HG03521 (cell line): ENCODE measurements at regions not wholly inside any gene's neighbourhood (a gene's known extent, or its start where the extent isn't known, plus 50 kb on each side); places are given as distances from the start of the nearest gene placed in this dataset.
"Not testable (repeated sequence)": the region's sequence is repeated elsewhere in the genome, so short reads cannot be mapped to it uniquely, and the experiment has no call there.

ENCODE experiments used
- ATAC-seq: cut with Tn5 transposase; IDR thresholded peaks from one replicate; pipeline ENCODE4 v1.9.1; 2021; ENCODE audit warnings: mild to moderate bottlenecking, moderate library complexity; ENCODE audit not compliant: unreplicated experiment

DNA sequence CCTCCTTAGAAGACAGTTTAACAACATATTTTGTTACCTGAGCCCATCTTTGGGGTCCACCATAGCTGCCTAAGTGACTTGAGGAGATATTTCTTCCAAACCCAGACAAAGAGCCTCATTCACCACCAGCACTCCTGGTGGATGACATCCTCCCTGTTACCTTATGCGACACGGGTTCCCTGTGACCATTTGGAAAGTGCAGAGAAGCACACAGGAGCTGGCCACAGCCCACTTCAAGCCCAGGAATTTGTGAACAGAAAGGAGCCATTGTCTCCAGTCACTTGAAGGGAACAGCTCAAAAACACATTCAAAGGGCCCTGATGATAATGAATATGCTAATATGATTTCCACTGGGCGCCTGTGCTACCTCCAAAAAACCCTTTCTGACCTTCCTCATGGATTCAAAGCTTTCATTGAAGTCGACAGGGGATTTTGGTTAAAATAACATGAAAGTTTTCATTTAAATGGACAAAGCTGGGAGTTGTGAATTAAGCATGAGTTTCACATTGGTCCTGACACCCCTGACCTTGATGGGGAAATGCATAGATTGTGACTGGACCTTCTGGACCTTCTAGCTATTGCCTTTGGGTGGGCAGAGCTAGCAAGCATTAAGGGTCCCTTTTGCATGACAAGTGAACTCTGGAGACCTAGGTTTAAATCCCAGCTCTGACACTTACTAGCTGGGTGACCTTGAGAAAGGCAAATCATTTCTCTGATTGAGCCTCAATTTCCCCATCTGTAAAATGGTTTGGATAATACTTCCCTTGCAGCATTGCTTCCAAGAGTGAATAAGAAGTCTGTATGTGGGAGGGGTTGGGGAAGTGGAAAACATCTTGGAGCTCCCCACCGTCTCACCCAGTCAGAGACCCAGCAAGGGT is 83.3 kb upstream of the SIRPA start:
- no peak for ATAC-seq

DNA sequence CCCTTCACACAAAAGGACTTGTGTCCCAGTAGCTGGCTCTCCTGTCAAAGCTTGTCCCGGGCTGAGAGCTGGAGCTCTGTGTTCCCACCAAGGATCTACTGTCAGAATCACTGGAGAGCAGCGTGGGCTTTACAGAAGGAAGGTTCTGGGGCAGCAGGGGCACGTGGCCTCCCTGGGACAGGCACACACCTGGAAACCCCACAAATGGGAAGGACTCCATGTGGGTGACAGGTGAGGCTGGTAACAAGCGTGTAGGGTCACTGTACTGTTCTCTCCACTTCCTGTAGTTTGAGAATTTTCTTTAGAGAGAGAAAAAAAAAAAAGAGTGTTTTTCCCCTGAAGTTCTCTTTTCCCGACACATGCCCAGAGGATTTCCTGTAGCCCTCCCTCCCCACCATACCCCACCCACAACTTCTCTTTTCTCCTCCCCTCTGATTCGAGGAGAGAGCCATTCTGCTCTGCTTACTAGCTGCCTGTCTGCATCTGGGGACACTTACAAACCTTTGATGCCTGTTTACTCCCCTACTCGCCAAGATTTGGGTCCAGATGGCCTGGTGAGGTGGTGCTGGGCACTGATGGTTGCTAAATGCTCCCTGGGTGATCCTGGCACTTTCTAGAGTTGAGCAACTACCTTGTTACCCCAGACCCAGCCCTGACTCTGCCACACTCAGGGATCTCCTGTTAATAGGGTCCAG is 84.1 kb upstream of the SIRPA start:
- ATAC-seq: no peak

DNA sequence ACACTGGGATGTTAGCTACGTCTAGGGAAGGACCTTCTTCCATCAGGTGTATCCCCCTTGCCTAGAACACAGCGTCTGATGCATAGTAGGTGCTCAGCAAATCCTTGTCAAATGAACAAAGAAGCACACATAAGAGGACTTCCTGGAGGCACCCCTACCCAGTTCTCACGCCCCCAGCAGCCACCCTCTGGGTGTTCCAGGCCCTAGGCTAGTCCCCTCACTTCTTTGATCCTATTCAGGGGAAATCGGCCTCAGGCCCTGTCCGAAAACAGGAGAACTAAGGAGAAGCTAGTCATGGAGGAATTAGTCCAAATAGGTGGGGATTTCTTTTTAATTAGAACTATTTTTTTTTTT is 84.7 kb upstream of the SIRPA start:
- ATAC-seq: no peak

DNA sequence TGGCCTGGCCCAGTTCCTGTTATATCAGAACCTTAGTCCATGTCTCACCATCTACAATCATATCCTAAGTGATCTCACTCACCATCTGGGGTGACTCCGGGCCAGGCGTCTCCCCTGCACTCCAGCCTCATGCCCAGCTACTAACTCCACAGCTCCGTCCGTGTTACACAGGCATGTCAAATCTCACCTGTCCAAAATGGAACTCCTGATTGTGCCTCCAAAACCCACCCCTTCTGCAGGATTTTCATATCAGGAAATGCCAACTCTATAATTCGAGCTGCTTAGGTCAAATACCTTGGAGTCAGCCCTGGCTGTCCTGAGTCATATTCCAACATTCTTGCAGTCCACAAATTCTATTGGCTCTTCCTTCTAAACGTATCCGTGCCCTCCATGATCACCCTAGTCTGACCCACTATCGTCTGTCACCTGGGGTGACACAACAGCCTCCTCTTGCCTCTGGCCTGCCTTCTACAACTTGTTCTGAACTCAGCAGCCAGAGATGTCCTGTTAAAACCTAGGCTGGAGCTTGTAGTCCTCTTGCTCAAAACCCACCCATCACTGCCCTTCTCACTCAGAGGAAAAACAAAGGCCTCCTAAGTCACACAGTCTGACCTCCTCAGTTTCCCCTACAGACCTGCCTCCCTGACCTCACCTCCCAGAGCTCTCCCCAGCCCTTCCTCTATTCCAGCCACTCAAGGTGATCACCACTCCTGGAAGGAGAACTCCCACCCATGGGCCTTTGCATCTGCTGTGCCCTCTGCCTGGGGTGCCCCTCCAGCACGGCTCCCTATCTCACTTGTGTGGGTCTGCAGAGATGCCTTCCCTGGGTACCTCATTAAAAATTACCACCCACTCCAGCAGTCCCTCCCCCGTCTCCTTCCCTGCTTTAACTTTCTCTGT is 85.3 kb upstream of the SIRPA start:
- ATAC-seq: no peak

DNA sequence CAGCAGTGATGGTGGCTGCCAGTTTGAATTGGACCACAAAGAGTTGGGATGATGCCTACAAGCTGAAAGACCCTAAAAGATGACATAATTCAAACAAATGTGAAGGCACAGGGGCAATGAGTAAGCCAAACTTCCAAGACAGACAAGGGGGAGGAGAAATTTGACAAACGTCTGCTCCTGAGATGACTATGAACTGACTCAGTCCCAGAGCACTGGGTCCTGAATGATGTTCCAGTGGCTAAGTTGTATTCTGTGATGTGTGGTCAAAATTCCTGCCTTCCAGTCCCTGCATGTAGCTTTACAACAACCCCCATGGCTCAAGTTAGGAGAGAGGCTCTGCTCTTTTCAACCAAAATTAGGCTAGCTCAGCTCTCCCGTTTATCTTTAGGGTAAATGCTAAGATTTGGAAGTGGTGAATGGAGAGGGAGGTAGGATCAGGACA is 86.1 kb upstream of the SIRPA start:
- no peak for ATAC-seq

DNA sequence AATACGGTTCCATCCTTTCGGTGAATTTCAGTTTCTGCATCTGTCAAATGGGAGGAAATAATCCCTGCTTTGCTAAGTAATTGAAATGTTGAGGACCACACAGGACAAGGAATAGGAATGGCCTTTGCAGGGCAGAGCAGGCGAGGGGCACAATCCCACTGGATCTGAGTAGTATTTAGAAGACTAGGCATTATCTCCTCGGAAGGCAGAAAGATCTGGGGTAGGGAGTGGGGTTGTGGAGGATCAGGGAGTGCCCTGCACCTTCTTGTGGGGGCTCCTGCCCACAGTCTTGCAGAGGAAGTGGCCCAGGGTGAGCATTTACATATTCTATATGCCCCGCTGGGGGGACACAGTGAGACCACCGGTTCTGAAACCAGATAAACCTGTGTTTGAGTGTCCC is 87.1 kb upstream of the SIRPA start:
- no peak for ATAC-seq

GRCh38 chr20:1807394-1807793 is 87.8 kb upstream of the SIRPA start:
- no peak for ATAC-seq

GRCh38 chr20:1806456-1806855 is 88.8 kb upstream of the SIRPA start:
- no peak for ATAC-seq

GRCh38 chr20:1805816-1806215 is 89.4 kb upstream of the SIRPA start:
- ATAC-seq: no peak

DNA sequence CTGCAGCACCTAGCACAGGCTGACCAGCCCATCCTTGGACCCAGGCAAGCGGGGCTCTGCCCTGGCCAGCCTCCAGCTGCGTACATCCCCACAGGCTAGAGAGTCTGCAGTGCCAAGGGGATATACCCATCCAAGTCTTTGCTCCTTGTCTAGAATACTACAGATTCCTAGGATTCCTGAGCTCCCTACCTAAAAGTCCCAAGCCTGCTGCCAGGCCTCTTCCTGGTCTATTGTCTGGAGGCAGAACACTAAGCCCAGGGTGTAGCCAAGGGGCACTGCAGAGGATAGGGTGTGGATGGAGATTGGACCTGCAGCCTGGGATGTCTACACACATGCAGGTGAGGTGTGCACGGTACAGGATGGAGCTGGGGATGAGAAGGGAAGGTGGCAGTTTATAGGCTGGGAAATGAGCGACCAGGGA is 90.0 kb upstream of the SIRPA start:
- no peak for ATAC-seq

DNA sequence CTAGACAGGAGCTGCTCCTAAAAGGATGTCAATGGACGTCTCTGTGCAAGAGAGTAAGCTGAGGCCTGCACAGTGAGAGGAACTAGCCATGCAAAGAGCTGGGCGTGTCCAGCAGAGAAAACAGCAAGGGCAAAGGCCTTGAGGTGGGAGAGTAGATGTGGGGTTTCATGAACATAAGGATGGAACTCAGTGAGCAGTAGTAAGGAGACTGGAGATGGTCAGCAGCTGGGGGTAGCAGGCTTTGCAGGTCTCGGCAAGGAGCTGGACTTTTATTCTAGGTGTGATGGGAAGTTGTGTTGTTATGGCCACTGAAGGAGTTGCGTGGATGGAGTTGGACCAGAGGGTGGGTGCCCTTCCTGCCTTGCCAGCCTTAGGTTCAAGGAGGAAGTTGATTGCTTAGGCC is 90.7 kb upstream of the SIRPA start:
- ATAC-seq: no peak

DNA sequence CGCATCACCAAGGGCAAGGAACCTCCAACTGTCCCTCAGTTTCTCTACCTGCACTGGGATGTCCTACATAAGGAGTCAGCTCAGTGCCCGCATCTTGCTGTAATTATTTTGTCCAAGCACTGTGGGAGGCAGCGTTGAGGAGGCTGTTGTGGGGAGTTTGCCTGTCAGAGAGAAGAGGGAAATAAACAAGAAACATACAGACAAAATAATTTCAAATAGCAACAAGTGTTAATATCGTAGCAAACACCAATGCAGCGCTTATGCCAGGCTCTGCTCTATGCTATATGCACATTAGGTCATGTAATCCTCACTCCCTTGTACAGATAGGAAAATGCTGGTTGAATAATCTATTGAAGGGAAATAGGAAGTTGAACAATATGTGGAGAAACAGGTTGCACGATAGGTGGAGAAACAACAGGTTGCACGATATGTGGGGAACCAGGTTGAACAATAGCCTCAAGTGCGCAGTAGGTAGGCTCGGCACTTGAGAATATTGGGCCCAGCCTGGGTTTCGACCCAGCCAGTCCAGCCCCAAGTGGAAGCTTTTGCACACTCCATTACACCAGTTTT is 91.2 kb upstream of the SIRPA start:
- no peak for ATAC-seq

DNA sequence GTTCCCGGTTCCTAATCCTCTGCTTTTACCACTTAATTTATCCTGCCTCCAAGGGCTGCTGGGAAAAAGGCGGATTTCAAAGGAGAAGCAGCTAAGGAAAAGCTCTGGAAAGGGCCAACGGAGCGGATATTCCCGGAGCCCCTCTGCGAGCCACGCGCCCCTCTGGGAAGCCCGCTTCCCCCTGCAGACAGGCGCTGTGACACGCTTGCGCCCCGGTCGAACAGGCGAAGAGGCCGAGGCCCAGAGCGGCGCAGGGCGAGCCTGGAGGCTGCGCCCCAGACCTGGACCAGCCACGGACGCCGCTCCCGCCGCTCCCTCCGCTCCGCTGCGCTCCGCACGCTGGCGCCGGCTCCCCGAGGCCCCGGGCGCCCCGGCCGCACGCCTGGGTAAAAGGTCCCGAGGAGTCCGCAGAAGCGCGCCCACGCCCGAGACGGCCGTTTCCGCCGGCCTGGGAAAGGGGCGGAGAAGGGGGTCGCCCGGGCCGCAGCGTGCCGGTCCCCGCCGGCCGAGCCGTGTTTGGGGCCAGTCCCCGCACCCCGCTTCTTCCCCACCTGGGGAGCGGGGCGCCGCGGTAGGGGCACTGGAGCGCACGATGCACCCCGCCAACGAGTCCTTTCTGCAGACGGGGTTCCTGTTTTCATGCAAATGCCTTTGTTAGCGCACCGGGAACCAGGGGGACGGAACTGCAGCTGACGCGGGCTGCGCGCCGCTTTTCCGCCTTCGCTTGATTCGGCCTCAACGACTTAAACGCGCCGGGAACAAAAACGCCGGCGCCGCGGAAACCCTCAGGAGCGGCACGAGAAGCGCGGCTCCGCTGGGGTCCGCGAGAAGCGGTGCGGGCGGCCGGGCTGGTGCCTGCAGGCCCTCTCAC is 91.9 kb upstream of the SIRPA start:
- no peak for ATAC-seq

GRCh38 chr20:1802385-1803060 is 92.7 kb upstream of the SIRPA start:
- ATAC-seq: no peak

DNA sequence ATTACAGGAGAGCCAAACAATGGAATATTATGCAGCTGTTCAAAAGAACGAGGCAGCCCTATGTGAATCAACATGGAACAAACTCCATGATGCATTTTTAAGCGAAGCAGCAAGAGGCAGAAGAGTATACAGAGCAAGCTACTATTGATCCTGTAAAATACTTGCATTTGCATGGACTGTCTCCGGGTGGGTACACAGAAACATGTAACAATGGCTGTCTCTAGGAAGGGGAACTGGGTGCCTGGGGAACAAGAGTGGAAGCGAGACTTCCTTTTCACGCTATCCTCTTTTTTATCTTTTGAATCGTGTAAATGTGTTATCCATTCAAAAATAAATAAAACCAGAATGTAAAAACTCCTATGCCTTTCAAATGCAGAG is 93.3 kb upstream of the SIRPA start:
- ATAC-seq: no peak

DNA sequence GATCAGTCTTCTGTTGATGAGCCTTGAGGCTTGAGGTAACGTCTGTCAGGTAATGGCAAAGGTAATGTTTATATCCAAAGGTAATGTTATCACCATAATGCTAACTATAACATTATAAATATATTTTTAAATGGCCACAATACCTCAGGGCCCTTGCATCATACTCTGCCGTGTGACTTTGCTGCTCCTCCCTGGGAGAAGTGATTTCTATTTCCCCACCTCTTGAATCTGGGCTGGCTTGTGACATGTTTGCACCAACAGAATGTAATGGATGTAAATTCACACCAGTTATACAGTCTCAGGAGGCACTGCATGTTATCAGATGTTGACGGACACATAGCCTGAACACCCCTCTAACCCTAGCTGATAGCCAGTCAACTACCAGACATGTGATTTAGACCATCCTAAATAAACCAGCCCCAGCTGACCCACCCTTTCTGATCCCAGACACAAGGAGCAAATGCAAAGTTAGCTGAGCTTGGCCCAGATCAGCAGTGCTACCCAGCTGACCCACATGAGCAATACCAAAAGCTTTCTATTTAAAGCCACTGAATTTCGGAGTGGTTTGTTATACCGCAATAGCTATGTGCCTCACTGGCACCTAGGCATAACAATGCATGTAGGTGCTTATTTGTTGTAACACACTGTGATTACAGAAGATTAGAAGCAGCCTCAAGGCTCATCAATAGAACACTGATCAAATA is 93.8 kb upstream of the SIRPA start:
- ATAC-seq: no peak

- ATAC-seq: no peak
Measured at GRCh38 chr20:1800777-1801176, 94.4 kb upstream of the SIRPA start.

DNA sequence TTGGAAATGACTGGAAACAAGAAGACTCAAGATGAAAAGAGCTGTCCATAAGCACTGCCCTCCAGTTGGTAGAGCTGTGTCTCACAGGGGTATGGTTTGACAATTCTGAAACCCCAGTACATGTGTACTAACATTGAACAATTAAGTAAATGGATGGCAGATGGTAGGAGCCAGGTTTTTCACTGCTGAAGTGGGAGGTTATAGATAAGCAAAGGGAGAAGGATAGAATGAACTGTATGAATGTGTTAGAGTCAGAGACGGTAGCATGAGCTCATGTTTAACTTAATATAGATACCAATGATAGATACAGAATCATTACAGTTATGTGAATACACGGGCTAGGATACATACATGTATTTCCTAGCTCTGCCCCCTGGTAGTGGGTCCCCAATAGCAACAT is 95.0 kb upstream of the SIRPA start:
- no peak for ATAC-seq

- ATAC-seq: not testable (repeated sequence)
Measured at GRCh38 chr20:1799746-1800145, 95.5 kb upstream of the SIRPA start.
